ENCODE measurements at regions not wholly inside any gene's neighbourhood (a gene's known extent, or its start where the extent isn't known, plus 50 kb on each side); places are given as distances from the start of the nearest gene placed in this dataset.

DNA sequence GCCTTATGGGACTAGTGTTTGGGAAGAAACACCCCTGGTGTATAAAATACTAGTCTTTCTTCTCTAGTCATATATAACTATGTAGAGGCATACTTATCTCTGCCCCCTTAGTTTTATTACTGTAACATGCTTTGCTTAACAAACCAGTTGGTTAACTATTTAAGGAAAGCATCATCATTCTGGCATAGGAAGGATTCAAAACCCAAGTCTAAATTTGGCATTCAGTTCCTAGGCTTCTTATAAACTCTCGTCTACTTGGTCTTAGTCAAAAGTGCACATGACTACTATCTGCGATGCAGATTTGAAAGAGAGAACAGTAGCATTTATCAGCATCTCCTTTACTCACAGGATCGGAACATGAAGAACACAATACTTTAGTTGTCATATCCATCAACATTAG, 111.3 kb downstream of the MFAP3L start:
- no peak overlapping the region for H2BK120ac ChIP-seq (ENCODE audit: low read depth, low read length)
- intact Hi-C loops (cut with micrococcal nuclease) (no loop called here), in situ Hi-C loops (cut with MboI; ENCODE audit: low sequenced_read_pairs) (no loop called here), dilution Hi-C loops (cut with HindIII; ENCODE audit: low sequenced_read_pairs, unreplicated experiment) (no loop called here)
- H3K4me1 ChIP-seq (ENCODE audit: control insufficient read depth, insufficient read depth, low read length) = no peaks in the 10 kb centered on the region
- no peak overlapping the region for H2BK20ac ChIP-seq (ENCODE audit: low read depth, low read length)
- POLR2A ChIA-PET (ENCODE audit: unreplicated experiment) = no interaction called here
- H3K14ac ChIP-seq (replicated peaks; ENCODE audit: low read depth, low read length) = no peak overlapping the region
- no peak overlapping the region for H3K4me3 ChIP-seq (ENCODE audit: insufficient read depth, low read depth, low read length)
- H3K23ac ChIP-seq (ENCODE audit: low read depth, low read length) = no peak overlapping the region
- H3K18ac ChIP-seq (ENCODE audit: low read depth, low read length) = no peak overlapping the region
- H3K4me2 ChIP-seq (ENCODE audit: low read depth, low read length) = no peak overlapping the region
- no peak for TF ChIP-seq MAFK (IDR thresholded peaks at IDR 0.05; ENCODE audit: low read depth, low read length)
- no peak for TF ChIP-seq SMC3 (IDR thresholded peaks at IDR 0.05; ENCODE audit: low read depth, low read length)
- TF ChIP-seq ELK1 (IDR thresholded peaks at IDR 0.05; ENCODE audit: borderline replicate concordance, low read depth, low read length) = no peak
- TF ChIP-seq BHLHE40 (IDR thresholded peaks at IDR 0.05; ENCODE audit: low read depth, low read length) = no peak
- TF ChIP-seq CEBPB (IDR thresholded peaks at IDR 0.05; ENCODE audit: low read depth, low read length) = no peak
- TF ChIP-seq MXI1 (IDR thresholded peaks at IDR 0.05; ENCODE audit: borderline replicate concordance, low read depth, low read length) = no peak
- no peak for TF ChIP-seq CTCF (conservative IDR thresholded peaks at IDR 0.05; ENCODE audit: low read depth, low read length)
- TF ChIP-seq MAZ (IDR thresholded peaks at IDR 0.05; ENCODE audit: borderline replicate concordance, low read depth, low read length) = no peak
- no peak overlapping the region for H4K8ac ChIP-seq (ENCODE audit: low read depth in 2 of 2, low read length in 2 of 2)
- BruUV-seq (replicated peaks) = no TSS peak
- no peak overlapping the region for H2AK9ac ChIP-seq (replicated peaks; ENCODE audit: low read depth, low read length, poor library complexity)
- no peaks in the 10 kb centered on the region for H3K27me3 ChIP-seq (ENCODE audit: control insufficient read depth, insufficient read depth, low read length)
- H3K4ac ChIP-seq (ENCODE audit: low read depth, low read length) = no peak overlapping the region
- H3K9me3 ChIP-seq (ENCODE audit: control insufficient read depth, insufficient read depth, low read length) = no peaks in the 10 kb centered on the region
- no peak overlapping the region for H4K5ac ChIP-seq (ENCODE audit: low read depth, low read length)
- WGBS, 2 experiments (ENCODE audit: extremely low coverage in 2 of 2, insufficient read length in 1 of 2) = no CpG with 5 or more reads among the region's 3 CpGs
- ATAC-seq (ENCODE audit: low read depth) (no peak), DNase-seq (no peak)
- H3K36me3 ChIP-seq (ENCODE audit: control insufficient read depth, insufficient read depth, low read length) = no peaks in the 10 kb centered on the region
- H3K9me1 ChIP-seq (ENCODE audit: insufficient read depth, low read length) = no peaks in the 10 kb centered on the region
- H3K56ac ChIP-seq (ENCODE audit: extremely low read depth, insufficient read depth, low read length) = no peak overlapping the region
- H3K9ac ChIP-seq (ENCODE audit: low read depth, low read length) = no peak overlapping the region
- no peak overlapping the region for H2BK5ac ChIP-seq (ENCODE audit: low read depth, low read length, poor library complexity, severe bottlenecking)
- no peak overlapping the region for H2BK15ac ChIP-seq (ENCODE audit: low read depth, low read length)
- H3K79me1 ChIP-seq (ENCODE audit: low read depth in 1 of 2, low read length in 2 of 2) = no peaks in the 10 kb centered on the region
- H2AFZ ChIP-seq (replicated peaks; ENCODE audit: low read length, poor library complexity) = no peak overlapping the region
- H4K91ac ChIP-seq (ENCODE audit: insufficient read depth, low read depth, low read length) = no peak overlapping the region
- CTCF ChIA-PET = no interaction called here
- H2AK5ac ChIP-seq (ENCODE audit: low read depth, low read length) = no peak overlapping the region
- H4K20me1 ChIP-seq (ENCODE audit: insufficient read depth, low read length) = no peaks in the 10 kb centered on the region
- H3K27ac ChIP-seq (ENCODE audit: insufficient read depth, low read length) = no peak overlapping the region

All from IMR-90 (cell line).